DND-41 (cell line): ENCODE measurements at regions not wholly inside any gene's neighbourhood (a gene's known extent, or its start where the extent isn't known, plus 50 kb on each side); places are given as distances from the start of the nearest gene placed in this dataset.

ENCODE experiments used
- ATAC-seq: fragments of 200-7000 bp; cut with Tn5 transposase; 3 replicates; pipeline ENCODE4 v1.9.1; 2021; ENCODE audit warnings: low read depth; ENCODE audit not compliant: insufficient read depth
- DNase-seq: peaks from one replicate; pipeline ENCODE4 v3.0.0-alpha.2; 2020
- H2AFZ ChIP-seq: 2 replicates; pipeline ENCODE4 v1.6.0; 2012; ENCODE audit warnings: low read depth, low read length
- H3K27ac ChIP-seq: 2 replicates; pipeline ENCODE4 v1.5.1; 2012; ENCODE audit warnings: low read length, inconsistent platforms
- H3K27me3 ChIP-seq: fragments of 200-600 bp; sonication (generic); 2 replicates; pipeline ENCODE4 v1.6.0; 2012; ENCODE audit warnings: low read length, mild to moderate bottlenecking, inconsistent platforms; ENCODE audit not compliant: insufficient read depth, poor library complexity
- H3K36me3 ChIP-seq: 2 replicates; pipeline ENCODE4 v1.5.1; 2012; ENCODE audit warnings: low read length, inconsistent platforms; ENCODE audit not compliant: insufficient read depth
- H3K4me1 ChIP-seq: 2 replicates; pipeline ENCODE4 v1.5.1; 2012; ENCODE audit warnings: mild to moderate bottlenecking, low read length; ENCODE audit not compliant: insufficient read depth
- H3K4me2 ChIP-seq: 2 replicates; pipeline ENCODE4 v1.6.0; 2012; ENCODE audit warnings: mild to moderate bottlenecking, moderate library complexity, low read length, inconsistent platforms; ENCODE audit not compliant: insufficient read depth
- H3K4me3 ChIP-seq, 2 experiments: fragments of 200-600 bp in 1 of 2; shearing (Covaris generic) in 1 of 2; 2 replicates each; pipeline ENCODE4 v1.5.1; 2012 to 2016; ENCODE audit warnings: inconsistent platforms in 2 of 2, low read length in 2 of 2, mild to moderate bottlenecking in 2 of 2, low read depth in 1 of 2, moderate library complexity in 1 of 2
- H3K79me2 ChIP-seq: 2 replicates; pipeline ENCODE4 v1.6.0; 2012; ENCODE audit warnings: low read length, inconsistent platforms; ENCODE audit not compliant: insufficient read depth
- H3K9ac ChIP-seq: 2 replicates; pipeline ENCODE4 v1.6.0; 2012; ENCODE audit warnings: low read depth, mild to moderate bottlenecking, inconsistent platforms, low read length, moderate library complexity
- H3K9me3 ChIP-seq: 2 replicates; pipeline ENCODE4 v1.5.1; 2012; ENCODE audit warnings: low read length, moderate library complexity, mild to moderate bottlenecking, inconsistent platforms; ENCODE audit not compliant: insufficient read depth, severe bottlenecking
- H4K20me1 ChIP-seq: 2 replicates; pipeline ENCODE4 v1.6.0; 2012; ENCODE audit warnings: low read length; ENCODE audit not compliant: insufficient read depth
- EZH2 ChIP-seq: IDR thresholded peaks from 3 replicates; pipeline ENCODE4 v1.6.1; 2012; ENCODE audit warnings: borderline replicate concordance, low read depth, mild to moderate bottlenecking, moderate library complexity, low read length, inconsistent platforms; ENCODE audit not compliant: severe bottlenecking
- TF ChIP-seq, protein P1 (sequence below): IDR thresholded peaks from 2 replicates; pipeline ENCODE4 v1.5.1; 2012; ENCODE audit warnings: borderline replicate concordance, low read length, moderate library complexity, mild to moderate bottlenecking; ENCODE audit not compliant: poor library complexity, severe bottlenecking; ENCODE audit errors: extremely low read depth

DNA sequence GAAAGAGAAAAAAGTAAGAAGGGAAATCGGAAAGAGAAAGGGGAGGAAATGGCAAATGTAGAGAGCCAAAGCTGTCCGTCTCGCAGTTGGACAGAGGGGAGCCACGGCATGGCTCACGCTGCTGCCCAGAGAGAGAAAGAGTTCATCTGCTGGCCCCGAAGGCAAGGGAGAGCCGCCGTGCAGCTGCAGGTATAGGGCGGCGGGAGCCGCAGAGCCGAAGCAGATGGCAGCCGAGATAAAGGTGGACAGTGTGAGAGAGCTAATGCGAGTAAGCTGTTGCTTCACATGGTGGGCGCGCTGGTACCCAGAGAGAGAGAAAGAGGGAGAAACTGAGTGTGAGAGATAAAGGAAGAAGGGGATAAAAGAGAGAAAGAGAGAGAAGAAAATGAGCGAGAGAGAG is 188.4 kb upstream of the PPP1R26 start:
- H3K4me2 ChIP-seq, result no peak overlapping the region
- no peak overlapping the region for H3K9ac ChIP-seq
- H3K79me2 ChIP-seq, result no peaks in the 10 kb centered on the region
- ATAC-seq, result no peak
- no peak for TF ChIP-seq EZH2
- TF ChIP-seq, protein P1, sequence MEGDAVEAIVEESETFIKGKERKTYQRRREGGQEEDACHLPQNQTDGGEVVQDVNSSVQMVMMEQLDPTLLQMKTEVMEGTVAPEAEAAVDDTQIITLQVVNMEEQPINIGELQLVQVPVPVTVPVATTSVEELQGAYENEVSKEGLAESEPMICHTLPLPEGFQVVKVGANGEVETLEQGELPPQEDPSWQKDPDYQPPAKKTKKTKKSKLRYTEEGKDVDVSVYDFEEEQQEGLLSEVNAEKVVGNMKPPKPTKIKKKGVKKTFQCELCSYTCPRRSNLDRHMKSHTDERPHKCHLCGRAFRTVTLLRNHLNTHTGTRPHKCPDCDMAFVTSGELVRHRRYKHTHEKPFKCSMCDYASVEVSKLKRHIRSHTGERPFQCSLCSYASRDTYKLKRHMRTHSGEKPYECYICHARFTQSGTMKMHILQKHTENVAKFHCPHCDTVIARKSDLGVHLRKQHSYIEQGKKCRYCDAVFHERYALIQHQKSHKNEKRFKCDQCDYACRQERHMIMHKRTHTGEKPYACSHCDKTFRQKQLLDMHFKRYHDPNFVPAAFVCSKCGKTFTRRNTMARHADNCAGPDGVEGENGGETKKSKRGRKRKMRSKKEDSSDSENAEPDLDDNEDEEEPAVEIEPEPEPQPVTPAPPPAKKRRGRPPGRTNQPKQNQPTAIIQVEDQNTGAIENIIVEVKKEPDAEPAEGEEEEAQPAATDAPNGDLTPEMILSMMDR, result no peak
- no peaks in the 10 kb centered on the region for H3K4me1 ChIP-seq
- H3K36me3 ChIP-seq, result no peaks in the 10 kb centered on the region
- H3K4me3 ChIP-seq, result no peak overlapping the region
- peaks cover 1% of the 10 kb centered on the region for H3K9me3 ChIP-seq
- H4K20me1 ChIP-seq, result no peaks in the 10 kb centered on the region
- no peak for DNase-seq
- no peak overlapping the region for H3K27ac ChIP-seq
- no peaks in the 10 kb centered on the region for H3K27me3 ChIP-seq
- no peak overlapping the region for H2AFZ ChIP-seq

- TF ChIP-seq, protein P1, result no peak
- no peak for TF ChIP-seq EZH2
- Histone ChIP-seq H4K20me1 (no peaks in the 10 kb centered on the region), H3K4me3 (no peak overlapping the region), H3K9me3 (no peaks in the 10 kb centered on the region), H3K36me3 (no peaks in the 10 kb centered on the region), H3K27me3 (no peaks in the 10 kb centered on the region), H3K4me2 (no peak overlapping the region), H3K27ac (no peak overlapping the region), H2AFZ (no peak overlapping the region), H3K4me1 (no peaks in the 10 kb centered on the region), H3K79me2 (no peaks in the 10 kb centered on the region), H3K9ac (no peak overlapping the region)
- ATAC-seq, result no peak
- no peak for DNase-seq
These were observed 184.7 kb upstream of the PPP1R26 start for GRCh38 chr9:135294836-135295235.

GRCh38 chr9:135295551-135296300 is 183.9 kb upstream of the PPP1R26 start:
- TF ChIP-seq EZH2, result no peak
- TF ChIP-seq, protein P1, result no peak
- no peak overlapping the region for H3K4me3 ChIP-seq
- H3K4me2 ChIP-seq, result no peak overlapping the region
- ATAC-seq (no peak), DNase-seq (no peak)
- no peaks in the 10 kb centered on the region for H4K20me1 ChIP-seq
- no peaks in the 10 kb centered on the region for H3K36me3 ChIP-seq
- no peaks in the 10 kb centered on the region for H3K79me2 ChIP-seq
- no peak overlapping the region for H2AFZ ChIP-seq
- H3K27me3 ChIP-seq, result no peaks in the 10 kb centered on the region
- H3K27ac ChIP-seq, result no peak overlapping the region
- no peak overlapping the region for H3K9ac ChIP-seq
- no peaks in the 10 kb centered on the region for H3K9me3 ChIP-seq
- no peaks in the 10 kb centered on the region for H3K4me1 ChIP-seq
